Upper lobe of left lung (tissue), 6 donors: ENCODE measurements at regions not wholly inside any gene's neighbourhood (a gene's known extent, or its start where the extent isn't known, plus 50 kb on each side); places are given as distances from the start of the nearest gene placed in this dataset.

Experiments used
- ATAC-seq, 2 donors: fragments of 200-7000 bp; cut with Tn5 transposase; one replicate each; pipeline ENCODE4 v1.9.1; 2022; ENCODE audit warnings: mild to moderate bottlenecking in 2 of 2, moderate library complexity in 2 of 2; ENCODE audit not compliant: low FRiP score in 2 of 2
- DNase-seq, 2 donors: peaks; one replicate each; pipeline ENCODE4 v3.0.0-alpha.2; 2019 to 2020
- H3K27ac ChIP-seq, 4 donors: fragments of 200-600 bp; sonication (generic); one replicate each; pipeline ENCODE4 v1.5.1; 2016 to 2019
- H3K27me3 ChIP-seq, 4 donors: fragments of 200-600 bp; sonication (generic); one replicate each; pipeline ENCODE4 v1.5.1; 2017 to 2019
- H3K36me3 ChIP-seq, 4 donors: fragments of 200-600 bp; sonication (generic); one replicate each; pipeline ENCODE4 v1.5.1; 2016 to 2019
- H3K4me1 ChIP-seq, 4 donors: fragments of 200-600 bp; sonication (generic); one replicate each; pipeline ENCODE4 v1.5.1; 2018 to 2019
- H3K4me3 ChIP-seq, 4 donors: fragments of 200-600 bp; sonication (generic); one replicate each; pipeline ENCODE4 v1.5.1; 2017 to 2019; ENCODE audit warnings: mild to moderate bottlenecking in 2 of 4, moderate library complexity in 1 of 4
- H3K9me3 ChIP-seq, 4 donors: fragments of 200-600 bp; sonication (generic); one replicate each; pipeline ENCODE4 v1.5.1; 2018 to 2019
- CTCF ChIP-seq, 6 experiments: fragments of 450-650 bp in 4 of 6; fragments of 200-600 bp in 2 of 6; sonication (generic) in 2 of 6; IDR thresholded peaks; one replicate each; pipeline ENCODE4 v1.5.1; 2016 to 2019; ENCODE audit warnings: antibody characterized with exemption in 6 of 6
- EP300 ChIP-seq, 4 donors: sonication (generic); formaldehyde crosslinking; IDR thresholded peaks; one replicate each; pipeline ENCODE4 v1.5.1; 2017; ENCODE audit warnings: antibody characterized with exemption in 4 of 4, control low read depth in 2 of 4
- POLR2A ChIP-seq, 4 donors: fragments of 450-650 bp; IDR thresholded peaks; one replicate each; pipeline ENCODE4 v1.5.1; 2016 to 2017; ENCODE audit warnings: antibody characterized with exemption in 4 of 4, mild to moderate bottlenecking in 2 of 4
- POLR2AphosphoS5 ChIP-seq, 2 donors: sonication (generic); formaldehyde crosslinking; IDR thresholded peaks; one replicate each; pipeline ENCODE4 v1.5.1; 2017; ENCODE audit warnings: antibody characterized with exemption in 2 of 2
- WGBS, 2 donors: methylation state at CpG; one replicate each; pipeline ENCODE4 v1.1.5; 2017 to 2018; 5-methylcytosine and 5-hydroxymethylcytosine counted together
- donor health status: DM: no; HTN: no; CAD: no; lungs with moderate emphysema.
- donor health status: DM: no; HTN: yes; CAD: no; lungs with severe emphysema.

GRCh38 chr2:239890206-239890746 is 134.9 kb downstream of the NDUFA10 start:
- DNase-seq (no peak), ATAC-seq (no peak)
- Histone ChIP-seq H3K9me3 (peaks cover under 1 to 12% (median 3%) of the 10 kb centered on the region in 4 donors), H3K36me3 (no peaks in the 10 kb centered on the region), H3K4me3 (no peak overlapping the region), H3K27me3 (no peaks in the 10 kb centered on the region), H3K27ac (no peak overlapping the region), H3K4me1 (no peaks in the 10 kb centered on the region)
- TF ChIP-seq POLR2A (IDR thresholded peaks at IDR 0.05) (no peak), POLR2AphosphoS5 (IDR thresholded peaks at IDR 0.05) (no peak), CTCF (IDR thresholded peaks at IDR 0.05) (no peak), EP300 (IDR thresholded peaks at IDR 0.05) (no peak)
- WGBS, 2 donors: 85 to 95% methylated on average over 9 of the region's 9 CpGs

- Histone ChIP-seq H3K27me3 (no peaks in the 10 kb centered on the region), H3K27ac (no peak overlapping the region), H3K9me3 (peaks cover 7 to 18% (median 9%) of the 10 kb centered on the region in 4 donors), H3K4me1 (no peaks in the 10 kb centered on the region), H3K36me3 (no peaks in the 10 kb centered on the region), H3K4me3 (no peak overlapping the region)
- DNase-seq (peak in 1 of 2 donors; percentile 56), ATAC-seq (peak in 1 of 2 donors; percentile 44)
- no peak for TF ChIP-seq POLR2A (IDR thresholded peaks at IDR 0.05)
- WGBS, 2 donors: 79 to 85% methylated on average over 9 of the region's 9 CpGs
Observed at GRCh38 chr2:239889641-239890121, 135.5 kb downstream of the NDUFA10 start.

GRCh38 chr2:239887604-239888003 is 137.5 kb downstream of the NDUFA10 start:
- DNase-seq (no peak), ATAC-seq (no peak)
- WGBS, 2 donors: 67 to 86% methylated on average over 2 of the region's 2 CpGs
- H3K36me3 ChIP-seq: no peaks in the 10 kb centered on the region
- H3K9me3 ChIP-seq: peaks cover 9 to 31% (median 16%) of the 10 kb centered on the region in 4 donors
- no peaks in the 10 kb centered on the region for H3K4me1 ChIP-seq
- H3K27me3 ChIP-seq: no peaks in the 10 kb centered on the region
- no peak for TF ChIP-seq CTCF (IDR thresholded peaks at IDR 0.05)
- TF ChIP-seq POLR2AphosphoS5 (IDR thresholded peaks at IDR 0.05): no peak
- TF ChIP-seq EP300 (IDR thresholded peaks at IDR 0.05): no peak
- no peak for TF ChIP-seq POLR2A (IDR thresholded peaks at IDR 0.05)
- no peak overlapping the region for H3K27ac ChIP-seq
- no peak overlapping the region for H3K4me3 ChIP-seq

GRCh38 chr2:239886781-239887180 is 138.4 kb downstream of the NDUFA10 start:
- peaks cover 9 to 31% (median 16%) of the 10 kb centered on the region in 4 donors for H3K9me3 ChIP-seq
- H3K27ac ChIP-seq: no peak overlapping the region
- H3K27me3 ChIP-seq: no peaks in the 10 kb centered on the region
- no peak for ATAC-seq
- H3K4me1 ChIP-seq: peaks cover 3 to 5% (median 4%) of the 10 kb centered on the region in 4 donors
- H3K36me3 ChIP-seq: no peaks in the 10 kb centered on the region
- no peak for DNase-seq
- no peak overlapping the region for H3K4me3 ChIP-seq
- no peak for TF ChIP-seq EP300 (IDR thresholded peaks at IDR 0.05)
- TF ChIP-seq CTCF (IDR thresholded peaks at IDR 0.05): no peak
- no peak for TF ChIP-seq POLR2AphosphoS5 (IDR thresholded peaks at IDR 0.05)

GRCh38 chr2:239884875-239885274 is 140.3 kb downstream of the NDUFA10 start:
- peaks cover 7 to 8% (median 7%) of the 10 kb centered on the region in 4 donors for H3K4me1 ChIP-seq
- H3K27ac ChIP-seq: no peak overlapping the region
- no peak overlapping the region for H3K4me3 ChIP-seq
- H3K9me3 ChIP-seq: peaks cover 9 to 31% (median 16%) of the 10 kb centered on the region in 4 donors
- 96 to 98% methylated on average over 2 of the region's 2 CpGs for WGBS, 2 donors
- TF ChIP-seq EP300 (IDR thresholded peaks at IDR 0.05) (no peak), POLR2A (IDR thresholded peaks at IDR 0.05) (no peak), CTCF (IDR thresholded peaks at IDR 0.05) (no peak), POLR2AphosphoS5 (IDR thresholded peaks at IDR 0.05) (no peak)
- H3K27me3 ChIP-seq: no peaks in the 10 kb centered on the region
- ATAC-seq: no peak
- DNase-seq: no peak
- H3K36me3 ChIP-seq: no peaks in the 10 kb centered on the region
